HCT116 (cell line): ENCODE measurements at regions not wholly inside any gene's neighbourhood (a gene's known extent, or its start where the extent isn't known, plus 50 kb on each side); places are given as distances from the start of the nearest gene placed in this dataset.

ENCODE experiments used
- ATAC-seq: fragments of 200-7000 bp; cut with Tn5 transposase; 2 replicates; pipeline ENCODE4 v1.9.1; 2020; ENCODE audit warnings: mild to moderate bottlenecking, moderate library complexity
- BruUV-seq: library from RNA; stranded (reverse); fragments of 400-500 nt; replicated peaks from 2 replicates; lab custom pipeline; 2021; lab: Mats Ljungman, UMichigan
- CTCF ChIA-PET: fragments of 300-600 bp; sonication (Branson Sonifier 250); formaldehyde crosslinking; loops from one replicate; lab custom pipeline; 2021; ENCODE audit warnings: antibody characterized with exemption; lab: Charles Lee
- POLR2A ChIA-PET: fragments of 300-600, 350-600 bp; sonication (Branson Sonifier 250); formaldehyde crosslinking; loops from one replicate; lab custom pipeline; 2021; ENCODE audit warnings: antibody characterized with exemption; lab: Charles Lee
- RAD21 ChIA-PET, 2 experiments: fragments of 300-600 bp; sonication (Branson Sonifier 250); formaldehyde crosslinking; loops; one replicate each; lab custom pipeline; 2023; ENCODE audit warnings: low total read pairs in 2 of 2; ENCODE audit not compliant: uncharacterized antibody in 2 of 2, unreplicated experiment in 2 of 2, low non-redundant PET in 1 of 2; lab: Charles Lee
- DNase-seq: peaks from one replicate; pipeline ENCODE4 v3.0.0-alpha.2; 2010; ENCODE audit warnings: low read depth, low spot score
- H2AFZ ChIP-seq: fragments of 200-600 bp; shearing (Covaris generic), sonication (generic); 2 replicates; pipeline ENCODE4 v1.6.1; 2017; ENCODE audit warnings: low read depth, mixed run types, mixed read lengths, antibody characterized with exemption, low read length; ENCODE audit not compliant: poor library complexity, severe bottlenecking
- H3K27ac ChIP-seq: 2 replicates; pipeline ENCODE4 v1.5.1; 2012; ENCODE audit warnings: low read depth, low read length
- H3K27me3 ChIP-seq: fragments of 200-600 bp; sonication (generic); 2 replicates; pipeline ENCODE4 v1.6.1; 2016; ENCODE audit warnings: mixed run types, low read length, mixed read lengths; ENCODE audit not compliant: insufficient read depth
- H3K36me3 ChIP-seq, 2 experiments: fragments of 200-500 bp in 1 of 2; fragments of 200-600 bp in 1 of 2; sonication (Bioruptor generic) in 1 of 2; sonication (generic) in 1 of 2; 2 replicates each; pipeline versions ENCODE4 v1.5.1 to v1.6.1; 2014 to 2016; ENCODE audit warnings: low read length in 2 of 2, inconsistent platforms in 1 of 2, mixed read lengths in 1 of 2, mixed run types in 1 of 2; ENCODE audit not compliant: insufficient read depth in 2 of 2, control insufficient read depth in 1 of 2
- H3K4me1 ChIP-seq, 2 experiments: fragments of 200-600 bp in 1 of 2; sonication (generic) in 1 of 2; 2 replicates each; pipeline versions ENCODE4 v1.5.1 to v1.6.1; 2012 to 2017; ENCODE audit warnings: low read length in 2 of 2, inconsistent platforms in 1 of 2, mild to moderate bottlenecking in 1 of 2, mixed read lengths in 1 of 2, mixed run types in 1 of 2, moderate library complexity in 1 of 2; ENCODE audit not compliant: insufficient read depth in 2 of 2, control insufficient read depth in 1 of 2
- H3K4me2 ChIP-seq: fragments of 200-600 bp; sonication (generic); 2 replicates; pipeline ENCODE4 v1.6.1; 2017; ENCODE audit warnings: mixed run types, low read length, mixed read lengths
- H3K4me3 ChIP-seq, 2 experiments: fragments of 200-600 bp in 1 of 2; sonication (generic) in 1 of 2; replicated peaks in 1 of 2; 2 replicates each; pipeline ENCODE4 v1.5.1; 2011 to 2016; ENCODE audit warnings: low read length in 2 of 2, control low read depth in 1 of 2, low read depth in 1 of 2, mild to moderate bottlenecking in 1 of 2, mixed read lengths in 1 of 2, mixed run types in 1 of 2
- H3K79me2 ChIP-seq: fragments of 200-600 bp; sonication (generic); 2 replicates; pipeline ENCODE4 v1.6.1; 2017; ENCODE audit warnings: mild to moderate bottlenecking, mixed run types, low read length, moderate library complexity, mixed read lengths; ENCODE audit not compliant: insufficient read depth
- H3K9ac ChIP-seq: fragments of 200-600 bp; sonication (generic); 2 replicates; pipeline ENCODE4 v1.6.1; 2016; ENCODE audit warnings: low read length, mixed read lengths
- H3K9me2 ChIP-seq: fragments of 200-600 bp; sonication (generic), shearing (Covaris generic); 2 replicates; pipeline ENCODE4 v1.6.1; 2017; ENCODE audit warnings: mixed run types, mild to moderate bottlenecking, moderate library complexity; ENCODE audit not compliant: insufficient read depth
- H3K9me3 ChIP-seq, 2 experiments: fragments of 200-500 bp in 1 of 2; fragments of 200-600 bp in 1 of 2; sonication (Bioruptor generic) in 1 of 2; sonication (generic) in 1 of 2; 2 replicates each; pipeline ENCODE4 v1.6.1; 2014 to 2017; ENCODE audit warnings: low read length in 2 of 2, mixed read lengths in 2 of 2, inconsistent platforms in 1 of 2, low read depth in 1 of 2, mild to moderate bottlenecking in 1 of 2, mixed run types in 1 of 2, moderate library complexity in 1 of 2; ENCODE audit not compliant: control insufficient read depth in 1 of 2, insufficient read depth in 1 of 2
- H4K20me1 ChIP-seq: fragments of 200-600 bp; sonication (generic), shearing (Covaris generic); 2 replicates; pipeline ENCODE4 v1.6.1; 2017; ENCODE audit warnings: mixed run types, mild to moderate bottlenecking, moderate library complexity; ENCODE audit not compliant: insufficient read depth
- ATF3 ChIP-seq: IDR thresholded peaks from 2 replicates; pipeline ENCODE4 v1.6.1; 2012
- EGR1 ChIP-seq: IDR thresholded peaks from 2 replicates; pipeline ENCODE4 v1.6.1; 2012; ENCODE audit warnings: low read depth
- ELF1 ChIP-seq: IDR thresholded peaks from 2 replicates; pipeline ENCODE4 v1.6.1; 2012; ENCODE audit warnings: low read depth, borderline replicate concordance
- EZH2 ChIP-seq: fragments of 200-600 bp; sonication (generic); IDR thresholded peaks from 2 replicates; pipeline ENCODE4 v1.6.1; 2017; ENCODE audit warnings: antibody characterized with exemption, mixed run types
- EZH2phosphoT487 ChIP-seq: fragments of 200-600 bp; IDR thresholded peaks from 2 replicates; pipeline ENCODE4 v1.6.1; 2018; ENCODE audit warnings: antibody characterized with exemption, borderline replicate concordance
- JUND ChIP-seq: IDR thresholded peaks from 2 replicates; pipeline ENCODE4 v1.6.1; 2012
- POLR2A ChIP-seq: IDR thresholded peaks from 2 replicates; pipeline ENCODE4 v1.7.0; 2011; ENCODE audit warnings: borderline replicate concordance; ENCODE audit not compliant: insufficient read depth, insufficient read length; ENCODE audit errors: extremely low read depth
- POLR2AphosphoS5 ChIP-seq: IDR thresholded peaks from 2 replicates; pipeline ENCODE4 v1.6.1; 2011; ENCODE audit warnings: mild to moderate bottlenecking, low read depth, low read length, moderate library complexity
- RAD21 ChIP-seq: IDR thresholded peaks from 2 replicates; pipeline ENCODE4 v1.6.1; 2012; ENCODE audit warnings: low read depth, mild to moderate bottlenecking
- YY1 ChIP-seq: IDR thresholded peaks from 2 replicates; pipeline ENCODE4 v1.6.1; 2011; ENCODE audit warnings: low read length, low read depth, moderate library complexity, mild to moderate bottlenecking; ENCODE audit not compliant: insufficient replicate concordance; ENCODE audit errors: extremely low read depth
- ZFX ChIP-seq: fragments of 450-650 bp; IDR thresholded peaks from 2 replicates; pipeline ENCODE4 v1.6.1; 2017
- intact Hi-C: fragments of 100-400 bp; cut with micrococcal nuclease; formaldehyde crosslinking; loops from 2 replicates; pipeline ENCODE4 v1.10.0; 2022
- TF ChIP-seq, protein P1 (sequence below): IDR thresholded peaks from 2 replicates; pipeline ENCODE4 v1.6.1; 2012; ENCODE audit warnings: low read depth

DNA sequence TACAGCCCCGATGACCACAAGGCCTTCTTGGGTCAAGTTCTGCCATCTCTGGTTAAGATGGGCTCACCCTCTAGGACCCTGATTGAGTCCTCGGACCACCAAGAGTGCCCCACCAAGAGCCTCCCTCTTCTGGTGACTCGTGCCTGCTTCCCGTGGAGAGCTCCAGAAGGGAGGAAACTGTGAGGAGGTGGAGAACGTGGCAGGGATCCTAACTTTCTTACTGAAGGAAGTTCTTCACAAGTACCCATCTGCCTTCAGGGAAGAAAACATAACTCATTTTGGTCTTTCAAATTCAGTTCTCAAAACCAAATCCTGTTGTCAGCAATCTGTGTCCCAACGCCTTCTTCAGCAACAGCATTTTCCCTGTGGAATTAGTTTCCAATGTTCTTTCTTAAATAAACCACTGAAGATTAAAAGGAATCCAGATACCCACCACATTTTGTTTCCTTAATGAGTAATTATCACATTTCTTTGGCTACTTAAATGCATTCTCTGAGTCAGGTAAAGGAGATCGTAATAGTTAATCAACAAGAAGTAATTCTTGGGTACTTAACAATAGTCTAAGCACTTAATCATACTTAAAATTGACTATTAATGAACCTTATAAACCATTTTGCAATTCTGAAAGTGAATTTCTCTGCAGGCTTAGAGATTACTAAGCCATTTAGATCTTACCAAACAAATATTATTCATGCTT, 185.8 kb upstream of the SGK1 start:
- RAD21 ChIA-PET = no interaction called here
- intact Hi-C loops = no loop called here

More for the DNA sequence above, 185.8 kb upstream of the SGK1 start:
- no peak overlapping the region for H3K4me2 ChIP-seq
- no peak overlapping the region for H3K9ac ChIP-seq
- CTCF ChIA-PET = no interaction called here
- H3K27ac ChIP-seq = no peak overlapping the region
- POLR2A ChIA-PET = no interaction called here
- DNase-seq = no peak
- no peaks in the 10 kb centered on the region for H3K9me2 ChIP-seq
- TF ChIP-seq, protein P1, sequence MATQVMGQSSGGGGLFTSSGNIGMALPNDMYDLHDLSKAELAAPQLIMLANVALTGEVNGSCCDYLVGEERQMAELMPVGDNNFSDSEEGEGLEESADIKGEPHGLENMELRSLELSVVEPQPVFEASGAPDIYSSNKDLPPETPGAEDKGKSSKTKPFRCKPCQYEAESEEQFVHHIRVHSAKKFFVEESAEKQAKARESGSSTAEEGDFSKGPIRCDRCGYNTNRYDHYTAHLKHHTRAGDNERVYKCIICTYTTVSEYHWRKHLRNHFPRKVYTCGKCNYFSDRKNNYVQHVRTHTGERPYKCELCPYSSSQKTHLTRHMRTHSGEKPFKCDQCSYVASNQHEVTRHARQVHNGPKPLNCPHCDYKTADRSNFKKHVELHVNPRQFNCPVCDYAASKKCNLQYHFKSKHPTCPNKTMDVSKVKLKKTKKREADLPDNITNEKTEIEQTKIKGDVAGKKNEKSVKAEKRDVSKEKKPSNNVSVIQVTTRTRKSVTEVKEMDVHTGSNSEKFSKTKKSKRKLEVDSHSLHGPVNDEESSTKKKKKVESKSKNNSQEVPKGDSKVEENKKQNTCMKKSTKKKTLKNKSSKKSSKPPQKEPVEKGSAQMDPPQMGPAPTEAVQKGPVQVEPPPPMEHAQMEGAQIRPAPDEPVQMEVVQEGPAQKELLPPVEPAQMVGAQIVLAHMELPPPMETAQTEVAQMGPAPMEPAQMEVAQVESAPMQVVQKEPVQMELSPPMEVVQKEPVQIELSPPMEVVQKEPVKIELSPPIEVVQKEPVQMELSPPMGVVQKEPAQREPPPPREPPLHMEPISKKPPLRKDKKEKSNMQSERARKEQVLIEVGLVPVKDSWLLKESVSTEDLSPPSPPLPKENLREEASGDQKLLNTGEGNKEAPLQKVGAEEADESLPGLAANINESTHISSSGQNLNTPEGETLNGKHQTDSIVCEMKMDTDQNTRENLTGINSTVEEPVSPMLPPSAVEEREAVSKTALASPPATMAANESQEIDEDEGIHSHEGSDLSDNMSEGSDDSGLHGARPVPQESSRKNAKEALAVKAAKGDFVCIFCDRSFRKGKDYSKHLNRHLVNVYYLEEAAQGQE = no peak
- TF ChIP-seq POLR2AphosphoS5 (no peak), EGR1 (no peak), RAD21 (no peak), JUND (no peak), ATF3 (no peak), EZH2phosphoT487 (no peak), ELF1 (no peak), ZFX (no peak), EZH2 (no peak), YY1 (no peak), POLR2A (no peak)
- H3K27me3 ChIP-seq = no peaks in the 10 kb centered on the region
- ATAC-seq = no peak
- H3K9me3 ChIP-seq = no peaks in the 10 kb centered on the region
- no peak overlapping the region for H2AFZ ChIP-seq
- H4K20me1 ChIP-seq = no peaks in the 10 kb centered on the region
- H3K79me2 ChIP-seq = no peaks in the 10 kb centered on the region
- no TSS peak for BruUV-seq
- no peak overlapping the region for H3K4me3 ChIP-seq
- H3K4me1 ChIP-seq = peaks cover 0 to under 1% of the 10 kb centered on the region in 2 experiments; a peak in 1 of 4 replicates
- H3K36me3 ChIP-seq = no peaks in the 10 kb centered on the region
